ENCODE measurements at regions not wholly inside any gene's neighbourhood (a gene's known extent, or its start where the extent isn't known, plus 50 kb on each side); places are given as distances from the start of the nearest gene placed in this dataset.

DNA sequence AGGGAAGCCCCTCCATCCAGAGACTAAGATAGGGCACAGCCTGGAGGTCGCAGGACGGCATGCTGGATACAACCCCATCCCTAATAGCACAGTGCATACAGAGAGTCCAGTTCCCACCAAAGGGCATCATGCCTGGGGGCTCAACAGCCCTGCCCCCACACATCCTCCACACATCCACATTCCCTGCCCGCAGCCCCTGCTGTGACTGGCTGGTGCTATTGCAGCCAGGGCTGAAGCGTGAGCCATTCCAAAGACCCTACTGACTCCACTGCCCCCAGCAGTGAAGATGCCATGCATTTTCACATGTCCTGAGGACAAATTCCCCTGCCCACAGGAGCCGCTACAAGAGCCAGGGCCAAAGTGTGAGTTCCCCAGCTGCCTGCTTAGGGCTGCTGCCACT, 641.6 kb downstream of the METTL4 start:
- DNase-seq (ENCODE audit: low spot score): no peak
- H3K27ac Mint-ChIP-seq (ENCODE audit: unreplicated experiment): no peak overlapping the region
- no peaks in the 10 kb centered on the region for H3K9me3 Mint-ChIP-seq (ENCODE audit: unreplicated experiment)
- no peak overlapping the region for H3K4me3 Mint-ChIP-seq (ENCODE audit: unreplicated experiment)
- H3K36me3 Mint-ChIP-seq (ENCODE audit: low read depth, unreplicated experiment): no peaks in the 10 kb centered on the region
- H3K4me1 Mint-ChIP-seq (ENCODE audit: unreplicated experiment): no peaks in the 10 kb centered on the region
- TF ChIP-seq, protein P1, sequence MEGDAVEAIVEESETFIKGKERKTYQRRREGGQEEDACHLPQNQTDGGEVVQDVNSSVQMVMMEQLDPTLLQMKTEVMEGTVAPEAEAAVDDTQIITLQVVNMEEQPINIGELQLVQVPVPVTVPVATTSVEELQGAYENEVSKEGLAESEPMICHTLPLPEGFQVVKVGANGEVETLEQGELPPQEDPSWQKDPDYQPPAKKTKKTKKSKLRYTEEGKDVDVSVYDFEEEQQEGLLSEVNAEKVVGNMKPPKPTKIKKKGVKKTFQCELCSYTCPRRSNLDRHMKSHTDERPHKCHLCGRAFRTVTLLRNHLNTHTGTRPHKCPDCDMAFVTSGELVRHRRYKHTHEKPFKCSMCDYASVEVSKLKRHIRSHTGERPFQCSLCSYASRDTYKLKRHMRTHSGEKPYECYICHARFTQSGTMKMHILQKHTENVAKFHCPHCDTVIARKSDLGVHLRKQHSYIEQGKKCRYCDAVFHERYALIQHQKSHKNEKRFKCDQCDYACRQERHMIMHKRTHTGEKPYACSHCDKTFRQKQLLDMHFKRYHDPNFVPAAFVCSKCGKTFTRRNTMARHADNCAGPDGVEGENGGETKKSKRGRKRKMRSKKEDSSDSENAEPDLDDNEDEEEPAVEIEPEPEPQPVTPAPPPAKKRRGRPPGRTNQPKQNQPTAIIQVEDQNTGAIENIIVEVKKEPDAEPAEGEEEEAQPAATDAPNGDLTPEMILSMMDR (IDR thresholded peaks at IDR 0.05; ENCODE audit: unreplicated experiment): no peak
- peaks cover 3% of the 10 kb centered on the region for H3K27me3 Mint-ChIP-seq (ENCODE audit: unreplicated experiment)

DNA sequence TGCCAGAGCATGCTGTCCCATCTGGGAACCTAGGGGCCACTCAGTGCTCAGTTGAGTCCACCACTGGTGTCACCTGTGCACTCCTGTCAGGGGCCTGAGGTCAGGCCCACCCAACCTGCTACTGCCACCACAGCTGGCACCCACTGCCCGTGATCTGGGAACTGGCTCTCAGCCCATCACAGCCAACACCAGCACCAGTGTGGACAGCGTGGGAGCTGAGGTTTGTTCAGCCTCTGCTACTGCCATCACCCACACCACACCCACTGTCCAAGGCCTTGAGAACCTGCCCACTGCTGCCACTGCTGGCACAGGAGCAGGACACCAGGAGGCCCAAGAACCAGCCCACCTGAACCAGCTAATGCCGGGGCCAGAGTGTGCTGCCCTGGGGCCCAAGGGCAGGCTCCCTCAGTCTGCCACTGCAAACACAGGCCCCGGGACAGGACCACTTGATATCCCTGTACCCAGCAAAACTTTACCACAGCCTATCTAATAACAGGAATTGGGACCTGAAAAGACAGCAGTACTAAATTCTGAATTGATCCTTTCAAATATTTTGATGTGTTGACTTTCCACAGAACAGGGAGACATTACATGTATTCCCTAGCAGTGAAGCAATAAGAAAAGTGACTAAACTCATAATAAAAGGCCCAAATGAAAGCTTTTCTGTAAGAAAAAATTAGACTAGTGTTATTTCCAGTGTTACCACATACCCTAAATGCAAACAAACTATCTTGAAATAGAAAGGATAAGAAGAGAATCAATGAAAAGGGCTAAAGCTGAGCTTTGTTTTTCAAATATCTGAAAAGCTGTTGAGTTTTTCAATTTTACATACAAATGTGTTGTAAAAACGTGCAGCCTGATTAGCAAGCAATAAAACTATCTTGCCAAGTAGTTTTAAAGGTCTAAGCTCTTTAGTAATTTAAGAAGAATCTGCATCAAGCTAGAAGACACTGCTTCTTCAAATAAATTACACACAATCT, 640.7 kb downstream of the METTL4 start:
- TF ChIP-seq, protein P1 (IDR thresholded peaks at IDR 0.05; ENCODE audit: unreplicated experiment): no peak
- Mint-ChIP-seq H3K9me3 (ENCODE audit: unreplicated experiment) (no peaks in the 10 kb centered on the region), H3K27ac (ENCODE audit: unreplicated experiment) (no peak overlapping the region), H3K4me3 (ENCODE audit: unreplicated experiment) (no peak overlapping the region), H3K27me3 (ENCODE audit: unreplicated experiment) (peaks cover 3% of the 10 kb centered on the region), H3K4me1 (ENCODE audit: unreplicated experiment) (no peaks in the 10 kb centered on the region), H3K36me3 (ENCODE audit: low read depth, unreplicated experiment) (no peaks in the 10 kb centered on the region)
- DNase-seq (ENCODE audit: low spot score): no peak

DNA sequence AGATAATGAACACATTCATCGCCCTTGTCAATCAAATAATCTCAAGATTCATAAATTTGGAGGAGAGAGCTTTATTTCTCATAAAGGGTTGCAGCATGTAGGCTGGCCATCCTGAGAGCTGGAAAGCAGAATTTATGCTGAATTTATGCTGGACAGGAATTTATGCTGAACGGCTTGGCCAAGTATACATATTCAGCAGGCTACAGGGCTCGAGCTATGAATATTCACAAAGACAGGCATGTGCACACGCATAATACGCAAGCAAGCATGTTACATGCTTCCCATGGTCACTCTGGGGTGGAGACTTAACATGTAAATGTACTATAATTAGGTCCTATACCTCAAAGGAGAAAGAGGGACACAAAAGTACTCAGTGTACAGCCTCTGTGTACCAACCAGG, 618.8 kb downstream of the METTL4 start:
- Mint-ChIP-seq H3K27ac (ENCODE audit: unreplicated experiment) (no peak overlapping the region), H3K27me3 (ENCODE audit: unreplicated experiment) (no peaks in the 10 kb centered on the region), H3K4me3 (ENCODE audit: unreplicated experiment) (no peak overlapping the region), H3K4me1 (ENCODE audit: unreplicated experiment) (no peaks in the 10 kb centered on the region), H3K9me3 (ENCODE audit: unreplicated experiment) (no peaks in the 10 kb centered on the region), H3K36me3 (ENCODE audit: low read depth, unreplicated experiment) (no peaks in the 10 kb centered on the region)
- no peak for DNase-seq (ENCODE audit: low spot score)
- TF ChIP-seq, protein P1 (IDR thresholded peaks at IDR 0.05; ENCODE audit: unreplicated experiment): no peak

DNA sequence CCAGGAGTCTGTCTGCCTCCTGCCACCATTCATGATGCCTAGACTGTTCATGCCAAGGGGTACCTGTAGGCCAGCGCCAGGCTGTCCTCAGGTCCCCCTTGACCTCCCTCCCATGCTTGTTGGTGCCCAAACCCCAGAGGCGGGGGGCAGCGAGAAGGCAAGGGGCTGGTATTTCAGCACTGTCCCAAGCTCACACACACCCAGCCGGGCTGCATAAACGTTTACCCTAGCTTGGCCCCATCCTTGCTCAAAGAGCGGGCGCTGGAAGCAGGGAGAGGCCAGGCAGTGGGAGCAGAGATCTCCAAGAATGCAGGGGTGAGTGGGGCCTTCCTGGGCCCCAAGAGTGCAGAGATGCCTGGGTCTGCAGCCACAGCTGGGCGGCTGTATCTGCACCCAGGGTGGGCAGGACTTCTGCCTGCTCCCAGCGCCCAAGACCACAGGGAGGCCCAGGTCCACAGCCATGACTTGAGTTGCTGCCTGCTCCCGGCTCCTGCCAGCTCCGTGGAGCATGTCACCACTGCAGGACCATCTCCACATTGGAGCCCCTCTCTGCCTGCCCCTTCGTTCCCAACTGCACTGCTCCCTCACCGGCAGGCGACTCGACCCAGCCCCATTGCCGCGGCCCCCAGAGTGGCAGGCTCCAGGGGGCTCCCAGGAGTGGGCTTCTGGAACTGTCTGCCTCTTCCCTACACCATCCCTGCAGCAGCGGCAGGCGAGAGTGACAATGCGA, 616.6 kb downstream of the METTL4 start:
- no peaks in the 10 kb centered on the region for H3K4me1 Mint-ChIP-seq (ENCODE audit: unreplicated experiment)
- TF ChIP-seq, protein P1 (IDR thresholded peaks at IDR 0.05; ENCODE audit: unreplicated experiment): no peak
- no peak overlapping the region for H3K4me3 Mint-ChIP-seq (ENCODE audit: unreplicated experiment)
- no peaks in the 10 kb centered on the region for H3K27me3 Mint-ChIP-seq (ENCODE audit: unreplicated experiment)
- H3K27ac Mint-ChIP-seq (ENCODE audit: unreplicated experiment): no peak overlapping the region
- H3K9me3 Mint-ChIP-seq (ENCODE audit: unreplicated experiment): no peaks in the 10 kb centered on the region
- DNase-seq (ENCODE audit: low spot score): no peak
- no peaks in the 10 kb centered on the region for H3K36me3 Mint-ChIP-seq (ENCODE audit: low read depth, unreplicated experiment)

DNA sequence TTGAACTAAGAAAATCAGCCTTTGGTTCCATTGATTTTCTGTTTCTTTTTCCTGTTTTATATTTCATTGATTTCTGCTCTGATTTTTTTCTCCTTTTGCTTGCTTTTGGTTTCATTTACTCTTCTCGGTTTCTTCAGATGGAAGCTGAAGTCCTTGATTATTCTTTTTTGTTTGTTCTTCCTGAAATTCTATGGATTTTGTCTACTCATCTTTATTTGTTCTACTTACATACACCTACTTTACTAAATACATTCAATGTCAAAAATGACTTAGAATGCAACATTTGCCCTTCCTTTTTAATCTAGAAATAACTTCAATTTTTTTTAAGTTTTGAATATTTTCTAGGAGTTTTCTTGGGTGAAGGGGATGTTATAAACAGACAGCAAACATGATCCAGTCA, 612.5 kb downstream of the METTL4 start:
- Mint-ChIP-seq H3K9me3 (ENCODE audit: unreplicated experiment) (no peaks in the 10 kb centered on the region), H3K4me1 (ENCODE audit: unreplicated experiment) (no peaks in the 10 kb centered on the region), H3K4me3 (ENCODE audit: unreplicated experiment) (no peak overlapping the region), H3K36me3 (ENCODE audit: low read depth, unreplicated experiment) (no peaks in the 10 kb centered on the region), H3K27me3 (ENCODE audit: unreplicated experiment) (no peaks in the 10 kb centered on the region), H3K27ac (ENCODE audit: unreplicated experiment) (no peak overlapping the region)
- TF ChIP-seq, protein P1 (IDR thresholded peaks at IDR 0.05; ENCODE audit: unreplicated experiment): no peak
- DNase-seq (ENCODE audit: low spot score): no peak
